GM21528 (cell line): ENCODE measurements at regions not wholly inside any gene's neighbourhood (a gene's known extent, or its start where the extent isn't known, plus 50 kb on each side); places are given as distances from the start of the nearest gene placed in this dataset.
A peak's percentile ranks its signal among the peaks of the same experiment; 100 is the strongest.
"Not testable (repeated sequence)": the region's sequence is repeated elsewhere in the genome, so short reads cannot be mapped to it uniquely, and the experiment has no call there.

Experiments
- ATAC-seq: cut with Tn5 transposase; IDR thresholded peaks from one replicate; pipeline ENCODE4 v1.9.1; 2021; ENCODE audit warnings: mild to moderate bottlenecking, moderate library complexity; ENCODE audit not compliant: unreplicated experiment, low FRiP score

GRCh38 chr13:63741029-63741813 is 2325.6 kb upstream of the PCDH20 start:
- no peak for ATAC-seq

DNA sequence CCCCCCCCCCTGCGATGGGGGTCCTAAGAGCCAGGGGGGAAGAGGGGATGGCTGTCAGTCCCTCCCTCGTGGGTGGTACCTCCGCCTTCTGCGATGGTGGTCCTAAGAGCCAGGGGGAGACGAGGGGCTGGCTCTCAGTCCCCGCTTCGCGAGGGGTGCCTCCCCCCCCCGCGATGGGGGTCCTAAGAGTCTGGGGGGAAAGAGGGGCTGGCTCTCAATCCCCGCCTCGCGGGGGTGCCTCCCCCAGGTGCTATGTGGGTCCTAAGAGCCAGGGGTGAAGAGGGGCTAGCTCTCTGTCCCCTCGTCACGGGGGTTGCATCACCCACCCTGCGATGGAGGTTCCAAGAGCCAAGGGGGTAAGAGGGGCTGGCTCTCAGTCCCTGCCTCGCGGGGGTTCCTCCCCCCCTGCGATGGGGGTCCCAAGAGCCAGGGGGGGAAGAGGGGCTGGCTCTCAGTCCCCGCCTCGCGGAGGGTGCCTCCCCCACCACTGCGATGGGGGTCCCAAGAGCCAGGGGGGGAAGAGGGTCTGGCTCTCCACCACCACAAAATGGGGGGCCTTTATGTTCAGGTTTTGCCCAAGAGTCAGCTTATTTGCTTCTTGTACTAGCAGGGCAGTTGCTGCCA is 2323.6 kb upstream of the PCDH20 start:
- not testable (repeated sequence) for ATAC-seq

- no peak for ATAC-seq
These were observed 2321.8 kb upstream of the PCDH20 start for GRCh38 chr13:63737418-63737817.

GRCh38 chr13:63731896-63732295 is 2316.2 kb upstream of the PCDH20 start:
- ATAC-seq = no peak

DNA sequence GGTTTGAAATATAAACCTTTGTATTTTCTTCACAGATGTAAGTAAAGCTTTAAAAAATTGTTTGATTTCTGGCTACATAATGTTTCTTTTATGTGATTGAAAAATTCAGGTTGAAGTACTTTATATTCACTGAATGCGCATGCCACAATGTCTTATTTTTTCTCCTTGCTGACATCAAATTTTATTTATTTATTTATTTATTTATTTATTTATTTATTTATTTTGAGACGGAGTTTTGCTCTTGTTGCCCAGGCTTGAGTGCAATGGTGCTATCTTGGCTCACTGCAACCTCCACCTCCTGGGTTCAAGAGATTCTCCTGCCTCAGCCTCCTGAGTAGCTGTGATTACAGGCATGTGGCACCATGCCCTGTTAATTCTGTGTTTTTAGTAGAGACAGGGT is 2296.5 kb upstream of the PCDH20 start:
- ATAC-seq = not testable (repeated sequence)

GRCh38 chr13:63706751-63707150 is 2291.1 kb upstream of the PCDH20 start:
- ATAC-seq = no peak

GRCh38 chr13:63704521-63704920 is 2288.9 kb upstream of the PCDH20 start:
- ATAC-seq = no peak

DNA sequence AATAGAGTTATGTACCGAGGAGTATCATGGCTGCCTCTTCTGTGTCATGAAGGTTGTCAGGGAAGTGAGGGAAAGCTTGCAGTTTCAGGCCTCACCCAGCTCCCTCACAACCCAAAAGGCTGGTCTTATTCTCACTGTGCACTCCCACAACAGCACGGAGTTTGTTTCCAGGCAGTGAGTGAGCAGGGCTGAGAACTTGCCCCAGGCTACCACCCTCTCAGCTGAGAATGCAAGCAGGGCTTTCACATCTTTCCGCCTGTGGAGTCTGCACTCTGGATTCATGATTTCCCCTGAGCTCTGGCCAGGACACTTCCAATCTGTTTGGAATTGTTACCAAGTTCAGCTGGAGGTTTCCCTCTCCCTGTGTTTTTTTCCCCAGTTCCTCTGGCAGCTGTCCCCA is 2284.7 kb upstream of the PCDH20 start:
- ATAC-seq = no peak

GRCh38 chr13:63699948-63700347 is 2284.3 kb upstream of the PCDH20 start:
- ATAC-seq = no peak

DNA sequence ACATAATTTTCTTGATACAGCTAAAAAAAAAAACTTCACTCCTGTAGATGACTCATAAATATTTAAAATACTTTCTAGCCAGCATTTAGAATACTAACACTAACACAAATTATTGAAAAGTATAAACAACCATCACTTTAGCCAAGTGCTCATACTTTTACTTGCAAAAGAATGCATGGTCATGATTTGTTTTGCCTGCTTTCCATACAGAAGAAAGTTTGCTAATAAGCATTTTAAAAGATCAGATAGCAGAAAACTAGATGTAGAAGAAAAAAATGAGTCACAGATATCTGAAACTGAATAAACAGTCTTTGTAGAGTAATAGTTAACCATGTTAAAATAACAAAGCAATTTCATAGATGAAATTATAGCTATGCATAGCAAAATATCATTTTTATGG is 2280.4 kb upstream of the PCDH20 start:
- no peak for ATAC-seq

GRCh38 chr13:63693696-63694095 is 2278.0 kb upstream of the PCDH20 start:
- no peak for ATAC-seq

DNA sequence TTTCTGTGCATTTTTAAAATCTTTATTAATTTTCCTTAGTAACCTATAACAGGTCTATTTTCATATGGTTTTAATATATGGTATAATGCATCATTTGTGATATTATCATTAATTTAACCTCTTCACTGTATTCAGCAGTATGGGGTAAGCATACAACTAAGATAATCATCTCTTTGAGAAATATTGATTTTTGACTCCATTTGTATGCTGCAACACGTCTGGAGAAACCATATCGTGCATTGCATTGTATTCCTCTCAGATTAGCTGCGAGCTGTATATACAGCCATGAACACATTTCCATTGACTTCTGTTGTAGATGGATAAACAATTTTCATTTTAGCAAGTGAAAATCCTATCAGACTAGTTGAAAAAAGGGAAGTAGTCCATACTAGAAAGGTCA is 2275.8 kb upstream of the PCDH20 start:
- ATAC-seq = no peak

GRCh38 chr13:63690672-63691071 is 2275.0 kb upstream of the PCDH20 start:
- no peak for ATAC-seq

- no peak for ATAC-seq
These were observed 2269.2 kb upstream of the PCDH20 start for GRCh38 chr13:63684822-63685221.

GRCh38 chr13:63680704-63681103 is 2265.1 kb upstream of the PCDH20 start:
- ATAC-seq = no peak

GRCh38 chr13:63671296-63671695 is 2255.6 kb upstream of the PCDH20 start:
- no peak for ATAC-seq

DNA sequence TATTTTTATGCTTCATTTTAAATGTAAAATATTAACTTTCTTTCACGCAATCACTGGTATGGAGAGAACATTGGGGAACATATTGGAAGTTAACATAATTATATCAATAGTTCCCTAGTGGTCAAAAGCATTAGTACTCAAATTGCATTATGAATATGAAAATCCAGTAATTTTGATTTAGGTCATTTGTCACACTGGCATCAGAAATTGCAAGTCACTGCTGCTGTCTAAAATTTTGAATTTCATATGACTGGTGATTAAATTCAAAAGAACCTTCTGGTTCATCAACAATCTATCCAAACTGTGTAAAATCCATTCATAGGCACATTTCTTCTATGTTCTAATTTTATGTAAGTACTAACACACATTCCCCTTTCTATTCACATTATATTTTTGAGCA is 2235.7 kb upstream of the PCDH20 start:
- no peak for ATAC-seq

DNA sequence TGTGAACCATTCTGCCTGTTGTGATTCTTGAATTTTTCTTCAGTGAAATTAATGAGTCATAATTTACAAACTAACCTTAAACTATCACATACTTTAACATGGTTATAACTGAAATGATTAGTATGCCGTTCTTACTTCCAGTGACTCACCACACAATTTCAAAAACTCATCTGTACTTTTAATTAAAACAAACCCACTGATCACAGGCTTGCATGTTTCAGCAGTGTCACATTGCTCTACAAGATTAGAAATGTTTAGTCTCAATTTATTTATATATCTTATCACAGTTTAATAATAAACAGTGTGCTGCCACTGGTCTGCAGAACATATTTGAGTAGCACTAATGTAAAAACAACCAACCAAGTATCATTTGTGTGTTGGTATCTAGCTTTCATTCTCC is 2227.9 kb upstream of the PCDH20 start:
- no peak for ATAC-seq

GRCh38 chr13:63636316-63636993 is 2220.8 kb upstream of the PCDH20 start:
- ATAC-seq = peak; percentile 60

DNA sequence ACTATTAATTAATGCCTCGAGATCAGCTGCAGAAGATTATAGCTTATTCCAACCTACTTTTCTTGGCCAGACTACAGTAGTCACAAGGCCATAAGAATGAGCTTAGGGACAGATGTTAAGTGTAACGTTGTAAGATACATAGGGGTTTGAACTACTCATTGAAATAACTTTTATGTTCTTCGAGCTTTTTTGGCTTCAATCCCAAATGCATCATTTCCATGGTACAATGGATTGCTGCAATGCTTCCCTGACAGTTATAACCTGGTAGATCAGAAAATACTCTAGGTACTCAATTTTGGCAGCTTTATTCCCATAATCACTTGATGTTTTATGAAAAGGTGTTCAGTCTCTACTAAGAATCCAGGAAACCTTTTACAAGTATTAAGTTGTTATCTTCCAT is 2216.7 kb upstream of the PCDH20 start:
- no peak for ATAC-seq

DNA sequence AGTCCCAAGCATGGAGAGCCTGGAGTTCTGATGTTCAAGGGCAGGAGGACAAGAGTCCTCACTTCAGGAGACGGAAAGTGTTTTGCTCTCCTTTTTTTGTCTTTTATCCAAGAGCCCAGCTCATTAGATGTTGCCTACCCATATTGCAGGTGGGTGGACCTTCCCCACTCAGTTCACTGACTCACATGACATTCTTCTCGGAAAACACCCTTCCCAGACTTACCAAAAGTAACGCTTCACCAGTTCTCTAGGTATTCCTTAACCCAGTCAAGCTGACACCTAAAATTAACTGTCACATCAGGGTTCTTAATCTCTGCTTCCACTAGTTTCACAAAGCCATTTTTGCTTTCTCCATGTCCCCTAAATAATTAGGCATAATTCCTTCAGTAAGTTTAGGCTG is 2215.4 kb upstream of the PCDH20 start:
- ATAC-seq = no peak

DNA sequence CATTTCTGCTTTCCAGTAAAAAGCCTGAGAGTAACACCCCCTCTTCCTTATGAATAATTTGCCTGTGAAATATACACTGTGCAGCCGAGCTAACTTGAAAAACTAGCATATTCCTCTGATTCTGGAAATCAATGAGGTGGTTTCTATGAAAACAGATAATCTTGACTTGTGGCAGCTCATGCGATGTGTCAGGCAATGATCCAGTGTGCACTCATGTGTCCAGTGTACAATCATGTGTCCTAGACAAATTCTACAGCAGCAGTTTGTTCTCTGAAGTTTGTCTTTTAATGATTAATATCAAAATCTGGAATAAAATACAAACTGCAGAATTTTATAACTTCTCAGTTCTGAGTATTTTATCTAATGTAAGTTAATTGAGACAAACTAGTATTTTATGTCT is 2213.9 kb upstream of the PCDH20 start:
- no peak for ATAC-seq
